GM10266 (cell line): ENCODE measurements at regions not wholly inside any gene's neighbourhood (a gene's known extent, or its start where the extent isn't known, plus 50 kb on each side); places are given as distances from the start of the nearest gene placed in this dataset.

Experiments used
- DNase-seq: peaks from one replicate; pipeline ENCODE4 v3.0.0; 2012; ENCODE audit errors: extremely low spot score
- TF ChIP-seq, protein P1 (sequence below): IDR thresholded peaks from 2 replicates; pipeline ENCODE4 v1.5.1; 2012; ENCODE audit warnings: mild to moderate bottlenecking, low read depth; ENCODE audit not compliant: control insufficient read depth, insufficient read depth; ENCODE audit errors: missing control alignments

DNA sequence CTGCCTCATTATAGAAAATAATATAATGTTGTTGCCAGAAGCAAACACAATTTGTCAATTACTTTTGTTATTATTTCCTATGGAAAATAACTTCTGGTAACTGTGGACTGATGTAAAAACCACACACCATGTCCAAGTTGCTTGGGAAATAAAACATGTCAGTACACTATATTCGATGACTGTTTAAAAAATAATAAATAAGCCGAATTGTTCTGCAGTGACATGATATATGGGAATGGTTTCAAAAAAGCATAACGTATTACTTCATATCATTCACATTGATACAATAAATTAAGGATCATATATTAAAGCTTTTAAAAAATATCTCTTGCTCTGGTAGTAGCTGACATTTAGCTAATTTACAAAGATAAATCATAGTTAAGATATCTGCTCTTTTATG lies 2062.1 kb downstream of the PCDH9 start:
- DNase-seq = no peak
- TF ChIP-seq, protein P1, sequence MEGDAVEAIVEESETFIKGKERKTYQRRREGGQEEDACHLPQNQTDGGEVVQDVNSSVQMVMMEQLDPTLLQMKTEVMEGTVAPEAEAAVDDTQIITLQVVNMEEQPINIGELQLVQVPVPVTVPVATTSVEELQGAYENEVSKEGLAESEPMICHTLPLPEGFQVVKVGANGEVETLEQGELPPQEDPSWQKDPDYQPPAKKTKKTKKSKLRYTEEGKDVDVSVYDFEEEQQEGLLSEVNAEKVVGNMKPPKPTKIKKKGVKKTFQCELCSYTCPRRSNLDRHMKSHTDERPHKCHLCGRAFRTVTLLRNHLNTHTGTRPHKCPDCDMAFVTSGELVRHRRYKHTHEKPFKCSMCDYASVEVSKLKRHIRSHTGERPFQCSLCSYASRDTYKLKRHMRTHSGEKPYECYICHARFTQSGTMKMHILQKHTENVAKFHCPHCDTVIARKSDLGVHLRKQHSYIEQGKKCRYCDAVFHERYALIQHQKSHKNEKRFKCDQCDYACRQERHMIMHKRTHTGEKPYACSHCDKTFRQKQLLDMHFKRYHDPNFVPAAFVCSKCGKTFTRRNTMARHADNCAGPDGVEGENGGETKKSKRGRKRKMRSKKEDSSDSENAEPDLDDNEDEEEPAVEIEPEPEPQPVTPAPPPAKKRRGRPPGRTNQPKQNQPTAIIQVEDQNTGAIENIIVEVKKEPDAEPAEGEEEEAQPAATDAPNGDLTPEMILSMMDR = no peak

DNA sequence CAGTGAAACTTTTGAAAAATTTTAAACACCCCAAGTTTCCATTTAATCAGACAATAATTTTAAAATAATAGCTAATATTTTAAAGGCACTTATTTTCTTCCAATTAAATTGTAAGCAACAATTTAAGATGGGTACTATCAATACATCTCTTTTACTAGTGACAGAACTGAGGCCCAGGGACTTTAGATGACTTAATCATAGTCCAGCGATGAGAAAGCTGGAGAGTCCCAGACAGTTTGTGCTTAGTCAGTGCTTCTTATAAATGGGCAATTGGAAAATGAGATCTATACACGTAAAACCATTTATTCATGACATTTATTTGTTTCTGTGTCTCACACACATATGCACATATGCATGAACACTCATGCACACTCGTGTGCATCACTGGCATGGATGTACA lies 2063.5 kb downstream of the PCDH9 start:
- TF ChIP-seq, protein P1 = no peak
- DNase-seq = no peak

DNA sequence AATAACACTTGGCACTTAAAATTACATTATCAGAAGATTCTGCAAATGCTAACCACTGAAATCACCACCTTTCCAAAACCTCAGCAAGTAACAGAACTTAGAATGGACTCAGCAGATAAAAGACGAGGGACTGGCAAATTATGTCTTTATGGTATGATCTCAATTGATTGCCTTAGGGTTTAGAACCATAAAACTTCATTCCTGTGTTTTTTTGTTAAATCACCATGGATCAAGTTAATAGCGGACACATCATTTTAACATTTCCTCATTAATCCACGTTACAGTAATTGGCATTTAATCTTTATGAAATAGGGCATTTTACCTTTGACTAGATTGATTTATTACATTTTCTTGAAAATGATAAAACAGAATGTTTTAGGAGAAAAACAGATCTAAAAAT lies 2070.3 kb downstream of the PCDH9 start:
- TF ChIP-seq, protein P1 = no peak
- no peak for DNase-seq

DNA sequence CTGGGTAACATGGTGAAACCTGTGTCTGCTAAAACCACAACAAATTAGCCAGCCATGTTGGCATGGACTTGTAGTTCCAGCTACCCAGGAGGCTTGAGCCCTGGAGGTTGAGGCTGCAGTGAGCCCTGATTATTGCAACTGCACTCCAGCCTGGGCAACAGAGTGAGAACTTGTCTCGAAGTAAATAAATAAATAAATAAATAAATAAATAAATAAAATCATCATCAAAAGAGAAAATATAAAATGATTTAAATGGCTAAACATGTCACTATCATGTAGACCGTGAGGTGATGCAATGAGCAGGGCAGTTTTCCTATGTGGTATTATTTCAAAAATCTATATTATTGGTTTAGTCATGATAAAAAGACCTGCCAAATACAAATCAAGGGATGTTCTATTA lies 2074.3 kb downstream of the PCDH9 start:
- TF ChIP-seq, protein P1 = no peak
- DNase-seq = no peak

DNA sequence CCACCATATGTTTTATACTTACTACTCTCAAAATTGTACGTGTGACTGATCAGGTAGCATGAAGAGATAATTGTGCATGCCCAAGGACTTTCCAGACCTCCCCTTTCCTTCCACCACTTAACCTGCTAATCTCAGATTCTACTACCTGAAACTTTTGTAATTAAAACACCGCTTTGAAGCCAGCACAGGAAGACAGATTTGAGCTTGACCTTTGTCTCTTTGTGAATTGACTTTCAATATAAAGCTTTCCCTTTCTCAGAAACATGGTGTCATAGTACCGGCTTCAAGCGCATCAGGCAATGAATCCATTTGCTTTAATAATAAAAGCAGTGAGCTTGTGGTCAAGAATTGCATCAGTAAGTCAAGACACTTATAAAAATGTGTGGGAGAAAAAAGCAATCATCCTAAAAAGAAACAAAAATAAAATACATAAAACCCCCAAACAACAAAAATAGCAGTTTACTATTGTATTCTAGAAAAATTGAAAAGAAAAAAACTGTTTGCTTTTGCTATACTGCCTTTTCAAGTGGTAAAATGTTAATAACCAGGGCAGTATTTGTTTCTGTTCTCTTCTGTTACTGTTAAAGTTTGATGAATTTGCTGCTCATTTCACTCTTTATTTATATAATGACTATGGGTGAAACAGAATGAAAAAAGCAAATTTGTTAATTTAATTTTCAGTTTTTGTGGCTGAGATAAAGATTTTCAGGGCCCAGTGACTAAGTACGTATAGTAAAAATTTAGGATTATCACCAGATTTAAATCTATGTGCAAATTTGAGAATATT lies 2075.3 kb downstream of the PCDH9 start:
- DNase-seq = no peak
- TF ChIP-seq, protein P1 = no peak

DNA sequence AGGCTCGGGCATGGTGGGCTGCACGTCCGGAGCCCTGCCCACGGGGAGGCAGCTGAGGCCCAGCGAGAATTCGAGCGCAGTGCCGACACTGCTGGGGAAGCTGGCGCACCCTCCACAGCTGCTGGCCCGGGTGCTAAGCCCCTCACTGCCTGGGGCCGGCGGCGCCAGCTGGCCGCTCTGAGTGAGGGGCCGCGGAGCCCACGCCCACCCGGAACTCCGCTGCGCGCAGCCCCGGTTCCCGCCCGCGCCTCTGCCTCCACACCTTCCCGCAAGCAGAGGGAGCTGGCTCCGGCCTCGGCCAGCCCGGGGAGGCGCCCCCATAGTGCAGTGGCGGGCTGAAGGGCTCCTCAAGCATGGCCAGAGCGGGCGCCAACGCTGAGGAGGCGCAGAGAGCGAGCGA lies 2080.4 kb downstream of the PCDH9 start:
- no peak for DNase-seq
- TF ChIP-seq, protein P1 = no peak

DNA sequence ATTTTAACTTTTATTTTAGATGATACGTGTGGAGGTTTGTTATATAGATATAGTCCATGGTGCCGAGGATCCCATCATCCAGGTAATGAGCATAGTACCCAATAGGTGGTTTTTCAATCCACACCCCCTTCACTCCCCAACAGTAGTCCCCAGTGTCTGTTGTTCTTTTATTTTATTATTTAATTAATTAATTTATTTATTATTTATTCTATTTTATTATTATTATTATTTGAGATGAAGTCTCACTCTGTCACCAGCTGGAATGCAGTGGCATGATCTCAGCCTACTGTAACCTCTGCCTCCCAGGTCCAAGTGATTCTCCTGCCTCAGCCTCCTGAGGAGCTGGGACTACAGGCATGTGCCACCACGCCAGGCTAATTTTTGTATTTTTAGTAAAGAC lies 2086.2 kb downstream of the PCDH9 start:
- DNase-seq = no peak
- TF ChIP-seq, protein P1 = no peak
